Activated CD8-positive, alpha-beta memory T cell treated with anti-CD3 and anti-CD28 coated beads for 48 hours (primary cell): ENCODE measurements at regions not wholly inside any gene's neighbourhood (a gene's known extent, or its start where the extent isn't known, plus 50 kb on each side); places are given as distances from the start of the nearest gene placed in this dataset.
"Not testable (repeated sequence)": the region's sequence is repeated elsewhere in the genome, so short reads cannot be mapped to it uniquely, and the experiment has no call there.

Source experiments
- DNase-seq, 3 experiments: peaks; one replicate each; pipeline ENCODE4 v3.0.0-alpha.2; 2020; ENCODE audit warnings: low read depth in 2 of 3, low spot score in 2 of 3

- DNase-seq = not testable (repeated sequence)
Measured at GRCh38 chr13:87976650-87977049, 305.5 kb downstream of the SLITRK5 start.

DNA sequence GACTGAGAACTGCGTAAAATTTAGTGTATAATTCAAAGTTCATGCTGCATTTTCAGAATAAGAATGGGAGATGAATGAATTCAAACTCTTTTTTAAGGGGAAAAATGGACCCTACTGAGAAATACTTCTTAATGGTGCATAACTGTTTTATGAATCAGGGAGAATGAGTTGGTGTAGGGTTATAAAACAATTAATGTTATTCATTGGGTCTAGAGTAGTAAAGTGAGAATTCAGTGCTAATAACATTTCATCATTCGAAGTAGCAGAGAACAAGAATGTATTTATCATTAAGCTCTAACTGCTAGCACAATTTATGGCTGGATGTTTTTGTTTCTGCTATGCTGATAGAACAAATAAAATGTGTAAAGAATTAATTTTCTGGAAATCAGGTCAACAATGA, 310.2 kb downstream of the SLITRK5 start:
- DNase-seq = no peak

DNA sequence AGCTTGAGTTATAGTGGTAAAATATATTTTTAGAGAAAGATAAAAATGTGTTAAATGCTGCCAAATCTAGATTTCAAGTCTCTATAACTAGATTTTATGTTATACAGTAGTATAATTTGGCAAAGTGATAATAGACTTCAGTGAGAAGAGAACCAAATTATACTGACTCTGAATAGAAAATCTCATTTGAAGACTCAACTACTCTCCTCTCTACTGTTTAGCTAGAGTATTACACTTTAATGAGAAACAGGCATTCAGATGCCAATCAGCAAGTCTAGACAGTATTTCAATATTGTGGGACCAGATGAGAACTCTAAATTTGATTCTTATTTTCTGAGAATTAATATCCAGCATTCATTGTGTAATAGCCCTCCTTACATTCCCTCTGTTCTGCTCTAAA, 311.2 kb downstream of the SLITRK5 start:
- no peak for DNase-seq

GRCh38 chr13:87986639-87987250, 315.6 kb downstream of the SLITRK5 start:
- DNase-seq = no peak

GRCh38 chr13:87998081-87998480, 326.9 kb downstream of the SLITRK5 start:
- DNase-seq = no peak

DNA sequence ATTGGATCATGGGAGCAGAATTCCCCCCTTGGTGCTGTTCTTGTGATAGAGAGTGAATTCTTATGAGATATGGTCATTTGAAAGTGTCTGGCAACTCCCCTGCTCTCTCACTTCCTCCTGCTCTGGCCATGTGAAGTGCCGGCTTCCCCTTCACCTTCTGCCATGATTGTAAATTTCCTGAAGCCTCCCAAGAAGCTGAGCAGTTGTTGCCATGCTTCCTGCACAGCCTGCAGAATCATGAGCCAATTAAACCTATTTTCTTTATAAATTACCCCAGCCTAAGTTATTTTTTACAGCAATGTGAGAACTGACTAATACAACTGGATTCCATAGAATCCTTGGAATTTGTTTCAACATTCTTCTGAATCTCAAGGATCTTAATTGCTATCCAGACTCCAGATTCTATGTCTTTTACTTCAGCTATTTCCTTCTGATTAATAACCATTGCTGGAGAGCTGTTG, 328.1 kb downstream of the SLITRK5 start:
- DNase-seq = no peak

DNA sequence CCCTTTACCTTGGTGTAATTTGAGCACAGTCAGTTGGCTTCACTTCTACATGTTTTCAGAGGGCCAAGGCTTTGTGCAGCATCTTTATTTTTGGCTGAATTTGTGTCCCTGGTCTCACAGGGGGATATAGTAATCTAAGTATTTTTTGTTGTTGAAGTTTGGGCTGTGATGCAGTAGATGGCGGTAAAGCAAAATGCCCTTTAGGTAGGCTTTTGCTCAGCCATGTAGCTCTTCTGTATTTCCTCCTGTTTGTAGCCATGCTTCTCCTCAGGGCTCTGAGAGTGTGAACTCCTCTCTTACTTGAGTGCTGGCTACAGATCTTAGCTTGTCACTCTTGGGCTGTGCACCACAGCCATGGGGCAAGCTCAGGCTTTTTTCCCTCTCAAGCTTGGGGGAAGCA, 328.6 kb downstream of the SLITRK5 start:
- DNase-seq = no peak

GRCh38 chr13:88000239-88000638, 329.1 kb downstream of the SLITRK5 start:
- no peak for DNase-seq

DNA sequence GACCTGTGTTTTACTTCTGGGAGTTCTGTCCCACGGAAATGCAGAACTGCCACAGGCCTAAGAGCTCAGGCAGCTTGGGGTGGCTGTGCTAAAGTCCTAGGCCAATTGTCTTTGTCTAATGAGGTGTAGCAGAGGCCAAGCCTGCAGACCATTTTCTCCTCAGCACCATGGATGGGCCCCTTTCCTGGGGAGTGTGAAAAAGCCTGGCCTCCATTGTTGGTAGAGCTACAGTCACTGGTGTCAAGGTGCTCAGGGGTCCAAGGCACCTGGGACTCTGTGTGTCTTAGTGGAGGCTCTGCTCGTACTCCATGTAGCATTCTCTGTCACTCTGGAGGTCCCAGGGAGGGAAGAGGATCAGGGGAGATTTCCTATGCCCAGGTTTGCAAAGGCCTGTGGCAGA, 329.6 kb downstream of the SLITRK5 start:
- no peak for DNase-seq

GRCh38 chr13:88005188-88005587, 334.0 kb downstream of the SLITRK5 start:
- no peak for DNase-seq

- no peak for DNase-seq
Measured at GRCh38 chr13:88014527-88014926, 343.4 kb downstream of the SLITRK5 start.

GRCh38 chr13:88022431-88023208, 351.4 kb downstream of the SLITRK5 start:
- no peak for DNase-seq

GRCh38 chr13:88026241-88026640, 355.1 kb downstream of the SLITRK5 start:
- DNase-seq = no peak

DNA sequence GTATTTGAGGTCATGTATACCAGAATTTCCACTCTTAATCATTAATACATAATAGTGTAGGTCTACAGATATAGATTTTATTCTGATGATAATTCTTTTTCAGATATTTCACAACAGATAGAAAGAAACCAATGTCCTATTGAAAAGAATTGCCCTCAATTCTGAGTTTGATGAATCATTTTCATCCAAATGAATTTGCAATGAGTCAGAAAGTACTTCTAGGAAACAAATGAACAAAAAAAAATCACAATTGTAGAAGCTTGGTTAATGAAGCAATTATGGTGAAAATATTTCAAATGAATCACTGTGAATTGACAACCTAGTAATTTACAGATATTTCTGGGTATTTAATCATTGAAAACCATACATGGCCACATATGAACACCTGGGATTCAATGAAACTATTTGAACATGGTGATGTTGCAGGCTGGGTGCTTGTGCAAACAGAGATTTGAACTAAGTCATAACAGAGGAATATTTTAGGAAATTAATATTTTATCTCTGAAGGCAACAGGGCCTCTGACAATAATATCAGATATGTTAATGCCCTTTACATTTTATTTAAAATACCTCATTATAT, 360.9 kb downstream of the SLITRK5 start:
- no peak for DNase-seq

- not testable (repeated sequence) for DNase-seq
Measured at GRCh38 chr13:88036205-88036604, 365.0 kb downstream of the SLITRK5 start.

DNA sequence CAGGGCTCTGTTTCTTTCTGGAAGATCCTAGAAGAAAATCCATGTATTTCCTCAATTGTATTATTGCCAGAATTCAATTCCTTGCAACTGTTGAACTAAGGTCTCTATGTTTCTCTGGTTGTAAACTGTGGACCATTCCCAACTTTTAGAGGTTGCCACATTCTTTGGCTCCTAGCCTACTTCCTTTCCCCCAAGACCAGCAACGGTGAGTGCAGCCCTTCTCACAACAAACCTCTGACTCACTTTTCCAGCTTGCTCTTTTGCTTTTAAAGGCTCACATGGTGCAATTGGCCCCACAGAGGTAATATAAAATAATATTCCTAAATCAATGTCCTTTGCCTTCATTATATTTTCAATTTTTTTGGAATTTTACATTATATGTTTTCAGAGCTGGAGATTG, 371.3 kb downstream of the SLITRK5 start:
- no peak for DNase-seq

DNA sequence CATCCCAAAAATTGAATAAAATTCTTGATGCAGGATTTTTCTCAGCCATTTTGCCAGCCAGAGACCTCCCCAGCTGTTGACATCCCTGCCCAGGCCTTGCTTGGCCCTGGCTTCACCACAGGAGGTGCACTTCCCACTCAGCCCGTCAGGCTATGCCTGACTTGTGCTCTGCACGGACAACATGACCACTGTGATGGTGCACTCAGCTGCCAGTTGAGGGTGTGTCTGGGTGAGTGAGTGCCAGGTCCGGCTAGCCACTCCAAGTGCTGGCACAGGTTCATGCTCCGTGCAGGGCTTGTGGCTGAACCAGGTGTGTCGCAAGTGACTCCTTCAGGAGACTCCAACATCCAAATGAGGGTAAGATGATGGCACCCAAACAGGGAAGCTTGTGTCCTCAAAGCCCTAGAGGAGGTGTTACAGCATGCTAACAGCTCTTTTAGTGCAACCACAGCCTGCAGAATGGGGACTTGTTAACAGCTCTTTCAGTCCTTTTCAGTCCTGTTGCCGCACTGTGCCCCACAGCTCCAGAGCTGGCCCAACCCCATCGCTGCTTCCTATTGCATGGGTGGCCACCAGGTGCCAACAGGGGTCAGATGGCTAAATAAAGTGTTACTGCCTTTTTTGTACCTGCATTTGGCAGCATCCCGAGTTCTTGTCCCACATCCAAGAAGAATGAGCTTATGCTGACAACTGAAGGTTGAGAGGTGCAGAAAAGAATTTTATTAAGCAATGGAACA, 380.7 kb downstream of the SLITRK5 start:
- DNase-seq = no peak

- DNase-seq = no peak
Measured at GRCh38 chr13:88063741-88064140, 392.6 kb downstream of the SLITRK5 start.

- no peak for DNase-seq
Measured at GRCh38 chr13:88066847-88067246, 395.7 kb downstream of the SLITRK5 start.

GRCh38 chr13:88068316-88068715, 397.1 kb downstream of the SLITRK5 start:
- no peak for DNase-seq

DNA sequence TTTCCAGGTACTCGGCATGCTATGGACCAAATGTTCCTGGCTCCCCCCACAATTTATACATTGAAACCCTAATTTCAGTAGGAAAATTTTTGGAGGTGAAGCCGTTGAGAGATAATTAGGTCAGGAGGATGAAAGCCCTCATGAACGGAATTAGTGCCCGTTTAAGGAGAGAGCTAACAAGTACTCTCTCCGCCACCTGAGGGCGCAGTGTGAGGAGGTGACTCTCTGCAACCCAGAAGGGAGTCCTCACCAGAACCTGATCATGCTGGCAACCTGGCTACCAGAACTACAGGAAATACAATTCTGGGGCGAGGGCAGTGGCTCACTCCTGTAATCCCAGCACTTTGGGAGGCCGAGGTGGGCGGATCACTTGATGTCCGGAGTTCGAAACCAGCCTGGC, 397.8 kb downstream of the SLITRK5 start:
- DNase-seq = no peak

GRCh38 chr13:88071371-88071770, 400.2 kb downstream of the SLITRK5 start:
- no peak for DNase-seq
